ENCODE measurements at regions not wholly inside any gene's neighbourhood (a gene's known extent, or its start where the extent isn't known, plus 50 kb on each side); places are given as distances from the start of the nearest gene placed in this dataset.

- Histone ChIP-seq H3K4me2 (ENCODE audit: low read length) (no peak overlapping the region), H3K9me3 (ENCODE audit: low read length) (no peaks in the 10 kb centered on the region), H2AFZ (ENCODE audit: low read length) (no peak overlapping the region), H4K20me1 (ENCODE audit: low read length) (no peaks in the 10 kb centered on the region), H3K9ac (ENCODE audit: low read length) (no peak overlapping the region), H3K4me1 (ENCODE audit: insufficient read depth, low read length) (no peaks in the 10 kb centered on the region), H3K27ac (ENCODE audit: low read length) (no peak overlapping the region), H3K27me3 (ENCODE audit: low read length) (no peaks in the 10 kb centered on the region), H3K9me2 (replicated peaks; ENCODE audit: low read length) (no peaks in the 10 kb centered on the region), H3K4me3 (ENCODE audit: low read length) (no peak overlapping the region), H3K36me3 (ENCODE audit: low read depth, low read length) (no peaks in the 10 kb centered on the region), H3K79me2 (ENCODE audit: low read length) (no peaks in the 10 kb centered on the region), H3F3A (ENCODE audit: low read length, unreplicated experiment) (no peaks in the 10 kb centered on the region)
- TF ChIP-seq CTCF (conservative IDR thresholded peaks at IDR 0.05; ENCODE audit: low read depth, low read length) (no peak), EZH2phosphoT487 (IDR thresholded peaks at IDR 0.05; ENCODE audit: borderline replicate concordance, low read length) (no peak), EZH2 (IDR thresholded peaks at IDR 0.05; ENCODE audit: low read length, unreplicated experiment) (no peak)
- ChIA-PET POLR2A (ENCODE audit: unreplicated experiment) (no interaction called here), CTCF (no interaction called here)
- DNase-seq (no peak), ATAC-seq (no peak)
- no TSS peak for BruUV-seq (replicated peaks)
- intact Hi-C loops (cut with micrococcal nuclease): no loop called here
Observed at GRCh38 chr13:103961784-103962183, 895.6 kb upstream of the SLC10A2 start.

GRCh38 chr13:103961129-103961528 lies 894.9 kb upstream of the SLC10A2 start:
- Histone ChIP-seq H3K4me3 (ENCODE audit: low read length) (no peak overlapping the region), H3K27ac (ENCODE audit: low read length) (no peak overlapping the region), H2AFZ (ENCODE audit: low read length) (no peak overlapping the region), H3K79me2 (ENCODE audit: low read length) (no peaks in the 10 kb centered on the region), H3F3A (ENCODE audit: low read length, unreplicated experiment) (no peaks in the 10 kb centered on the region), H3K4me2 (ENCODE audit: low read length) (no peak overlapping the region), H3K9me2 (replicated peaks; ENCODE audit: low read length) (no peaks in the 10 kb centered on the region), H3K9me3 (ENCODE audit: low read length) (no peaks in the 10 kb centered on the region), H3K4me1 (ENCODE audit: insufficient read depth, low read length) (no peaks in the 10 kb centered on the region), H3K36me3 (ENCODE audit: low read depth, low read length) (no peaks in the 10 kb centered on the region), H4K20me1 (ENCODE audit: low read length) (no peaks in the 10 kb centered on the region), H3K27me3 (ENCODE audit: low read length) (no peaks in the 10 kb centered on the region), H3K9ac (ENCODE audit: low read length) (no peak overlapping the region)
- no TSS peak for BruUV-seq (replicated peaks)
- ATAC-seq (no peak), DNase-seq (no peak)
- intact Hi-C loops (cut with micrococcal nuclease): no loop called here
- TF ChIP-seq CTCF (conservative IDR thresholded peaks at IDR 0.05; ENCODE audit: low read depth, low read length) (no peak), EZH2 (IDR thresholded peaks at IDR 0.05; ENCODE audit: low read length, unreplicated experiment) (no peak), EZH2phosphoT487 (IDR thresholded peaks at IDR 0.05; ENCODE audit: borderline replicate concordance, low read length) (no peak)
- ChIA-PET POLR2A (ENCODE audit: unreplicated experiment) (no interaction called here), CTCF (no interaction called here)

- H3K9me3 ChIP-seq (ENCODE audit: low read length): no peaks in the 10 kb centered on the region
- H3K9ac ChIP-seq (ENCODE audit: low read length): no peak overlapping the region
- POLR2A ChIA-PET (ENCODE audit: unreplicated experiment): no interaction called here
- H3K4me2 ChIP-seq (ENCODE audit: low read length): no peak overlapping the region
- CTCF ChIA-PET: no interaction called here
- H3K36me3 ChIP-seq (ENCODE audit: low read depth, low read length): no peaks in the 10 kb centered on the region
- no peaks in the 10 kb centered on the region for H3K4me1 ChIP-seq (ENCODE audit: insufficient read depth, low read length)
- no peak overlapping the region for H3K27ac ChIP-seq (ENCODE audit: low read length)
- no peak overlapping the region for H2AFZ ChIP-seq (ENCODE audit: low read length)
- H3K27me3 ChIP-seq (ENCODE audit: low read length): no peaks in the 10 kb centered on the region
- H3F3A ChIP-seq (ENCODE audit: low read length, unreplicated experiment): no peaks in the 10 kb centered on the region
- no peaks in the 10 kb centered on the region for H4K20me1 ChIP-seq (ENCODE audit: low read length)
- TF ChIP-seq EZH2phosphoT487 (IDR thresholded peaks at IDR 0.05; ENCODE audit: borderline replicate concordance, low read length) (no peak), CTCF (conservative IDR thresholded peaks at IDR 0.05; ENCODE audit: low read depth, low read length) (no peak), EZH2 (IDR thresholded peaks at IDR 0.05; ENCODE audit: low read length, unreplicated experiment) (no peak)
- ATAC-seq (no peak), DNase-seq (no peak)
- no TSS peak for BruUV-seq (replicated peaks)
- no peaks in the 10 kb centered on the region for H3K9me2 ChIP-seq (replicated peaks; ENCODE audit: low read length)
- no peak overlapping the region for H3K4me3 ChIP-seq (ENCODE audit: low read length)
- H3K79me2 ChIP-seq (ENCODE audit: low read length): no peaks in the 10 kb centered on the region
- intact Hi-C loops (cut with micrococcal nuclease): no loop called here
Observed at GRCh38 chr13:103960001-103960400, 893.8 kb upstream of the SLC10A2 start.
